ENCODE measurements at regions not wholly inside any gene's neighbourhood (a gene's known extent, or its start where the extent isn't known, plus 50 kb on each side); places are given as distances from the start of the nearest gene placed in this dataset.

DNA sequence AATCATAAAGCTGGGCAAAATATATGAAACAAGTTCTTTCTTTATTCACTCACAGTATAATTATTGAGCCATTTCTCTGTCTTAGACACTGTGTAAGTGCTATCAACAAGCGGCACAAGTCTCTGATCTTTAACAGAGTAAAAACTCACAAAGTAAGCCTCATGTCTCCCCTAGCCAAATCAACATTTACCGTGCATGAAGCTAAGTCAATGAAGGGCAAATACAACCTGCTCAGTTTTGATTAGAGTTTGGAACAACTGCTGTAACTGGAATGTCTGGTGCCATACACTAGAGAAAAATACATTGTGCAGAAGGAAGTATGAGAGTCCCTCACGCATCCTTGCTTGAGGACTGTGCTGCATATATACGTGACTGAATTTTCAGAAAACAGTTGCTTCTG is 291.0 kb upstream of the EPHA3 start:
- Histone ChIP-seq H3K27ac (ENCODE audit: low read length) (no peak overlapping the region), H3K79me2 (replicated peaks; ENCODE audit: insufficient read depth, low read length) (no peaks in the 10 kb centered on the region), H3K9me2 (ENCODE audit: insufficient read depth, low read length) (no peaks in the 10 kb centered on the region), H3K4me3 (ENCODE audit: low read length) (no peak overlapping the region), H3K4me2 (ENCODE audit: low read length) (no peak overlapping the region), H4K20me1 (ENCODE audit: insufficient read depth) (no peaks in the 10 kb centered on the region), H3K9me3 (ENCODE audit: low read length) (no peaks in the 10 kb centered on the region), H3K36me3 (ENCODE audit: insufficient read depth, low read length) (no peaks in the 10 kb centered on the region), H3K9ac (ENCODE audit: low read length) (no peak overlapping the region), H3F3A (ENCODE audit: insufficient read depth, low read length, poor library complexity, severe bottlenecking) (no peaks in the 10 kb centered on the region), H2AFZ (ENCODE audit: low read depth, low read length) (no peak overlapping the region), H3K27me3 (ENCODE audit: insufficient read depth, low read depth, low read length) (no peaks in the 10 kb centered on the region)
- TF ChIP-seq POLR2AphosphoS5 (IDR thresholded peaks at IDR 0.05) (no peak), EP300 (conservative IDR thresholded peaks at IDR 0.05; ENCODE audit: poor library complexity, severe bottlenecking) (no peak), TAF1 (IDR thresholded peaks at IDR 0.05; ENCODE audit: low read depth) (no peak), MXI1 (conservative IDR thresholded peaks at IDR 0.05; ENCODE audit: poor library complexity, severe bottlenecking) (no peak), CTCF (IDR thresholded peaks at IDR 0.05; ENCODE audit: poor library complexity, severe bottlenecking) (no peak), RAD21 (conservative IDR thresholded peaks at IDR 0.05) (no peak), SMC3 (conservative IDR thresholded peaks at IDR 0.05; ENCODE audit: poor library complexity) (no peak), EZH2 (IDR thresholded peaks at IDR 0.05; ENCODE audit: borderline replicate concordance, insufficient read depth, low read length, poor library complexity, severe bottlenecking) (no peak)
- TF ChIP-seq, protein P1, sequence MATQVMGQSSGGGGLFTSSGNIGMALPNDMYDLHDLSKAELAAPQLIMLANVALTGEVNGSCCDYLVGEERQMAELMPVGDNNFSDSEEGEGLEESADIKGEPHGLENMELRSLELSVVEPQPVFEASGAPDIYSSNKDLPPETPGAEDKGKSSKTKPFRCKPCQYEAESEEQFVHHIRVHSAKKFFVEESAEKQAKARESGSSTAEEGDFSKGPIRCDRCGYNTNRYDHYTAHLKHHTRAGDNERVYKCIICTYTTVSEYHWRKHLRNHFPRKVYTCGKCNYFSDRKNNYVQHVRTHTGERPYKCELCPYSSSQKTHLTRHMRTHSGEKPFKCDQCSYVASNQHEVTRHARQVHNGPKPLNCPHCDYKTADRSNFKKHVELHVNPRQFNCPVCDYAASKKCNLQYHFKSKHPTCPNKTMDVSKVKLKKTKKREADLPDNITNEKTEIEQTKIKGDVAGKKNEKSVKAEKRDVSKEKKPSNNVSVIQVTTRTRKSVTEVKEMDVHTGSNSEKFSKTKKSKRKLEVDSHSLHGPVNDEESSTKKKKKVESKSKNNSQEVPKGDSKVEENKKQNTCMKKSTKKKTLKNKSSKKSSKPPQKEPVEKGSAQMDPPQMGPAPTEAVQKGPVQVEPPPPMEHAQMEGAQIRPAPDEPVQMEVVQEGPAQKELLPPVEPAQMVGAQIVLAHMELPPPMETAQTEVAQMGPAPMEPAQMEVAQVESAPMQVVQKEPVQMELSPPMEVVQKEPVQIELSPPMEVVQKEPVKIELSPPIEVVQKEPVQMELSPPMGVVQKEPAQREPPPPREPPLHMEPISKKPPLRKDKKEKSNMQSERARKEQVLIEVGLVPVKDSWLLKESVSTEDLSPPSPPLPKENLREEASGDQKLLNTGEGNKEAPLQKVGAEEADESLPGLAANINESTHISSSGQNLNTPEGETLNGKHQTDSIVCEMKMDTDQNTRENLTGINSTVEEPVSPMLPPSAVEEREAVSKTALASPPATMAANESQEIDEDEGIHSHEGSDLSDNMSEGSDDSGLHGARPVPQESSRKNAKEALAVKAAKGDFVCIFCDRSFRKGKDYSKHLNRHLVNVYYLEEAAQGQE (IDR thresholded peaks at IDR 0.05; ENCODE audit: borderline replicate concordance), result no peak

GRCh38 chr3:88824666-88825564 is 282.5 kb upstream of the EPHA3 start:
- Histone ChIP-seq H3K4me2 (ENCODE audit: low read length) (no peak overlapping the region), H2AFZ (ENCODE audit: low read depth, low read length) (no peak overlapping the region), H3K36me3 (ENCODE audit: insufficient read depth, low read length) (no peaks in the 10 kb centered on the region), H3K27me3 (ENCODE audit: insufficient read depth, low read depth, low read length) (no peaks in the 10 kb centered on the region), H3K9ac (ENCODE audit: low read length) (no peak overlapping the region), H3F3A (ENCODE audit: insufficient read depth, low read length, poor library complexity, severe bottlenecking) (no peaks in the 10 kb centered on the region), H3K79me2 (replicated peaks; ENCODE audit: insufficient read depth, low read length) (no peaks in the 10 kb centered on the region), H4K20me1 (ENCODE audit: insufficient read depth) (no peaks in the 10 kb centered on the region), H3K9me3 (ENCODE audit: low read length) (no peaks in the 10 kb centered on the region), H3K27ac (ENCODE audit: low read length) (no peak overlapping the region), H3K9me2 (ENCODE audit: insufficient read depth, low read length) (no peaks in the 10 kb centered on the region), H3K4me3 (ENCODE audit: low read length) (no peak overlapping the region)
- TF ChIP-seq EZH2 (IDR thresholded peaks at IDR 0.05; ENCODE audit: borderline replicate concordance, insufficient read depth, low read length, poor library complexity, severe bottlenecking) (no peak), POLR2AphosphoS5 (IDR thresholded peaks at IDR 0.05) (no peak), SMC3 (conservative IDR thresholded peaks at IDR 0.05; ENCODE audit: poor library complexity) (no peak), CTCF (IDR thresholded peaks at IDR 0.05; ENCODE audit: poor library complexity, severe bottlenecking) (no peak), EP300 (conservative IDR thresholded peaks at IDR 0.05; ENCODE audit: poor library complexity, severe bottlenecking) (no peak), TAF1 (IDR thresholded peaks at IDR 0.05; ENCODE audit: low read depth) (no peak), MXI1 (conservative IDR thresholded peaks at IDR 0.05; ENCODE audit: poor library complexity, severe bottlenecking) (no peak), RAD21 (conservative IDR thresholded peaks at IDR 0.05) (no peak)
- TF ChIP-seq, protein P1 (IDR thresholded peaks at IDR 0.05; ENCODE audit: borderline replicate concordance), result no peak

All from neural cell (in vitro differentiated cells).